A673 (cell line): ENCODE measurements at regions not wholly inside any gene's neighbourhood (a gene's known extent, or its start where the extent isn't known, plus 50 kb on each side); places are given as distances from the start of the nearest gene placed in this dataset.

Source experiments
- EZH2 ChIP-seq: fragments of 200-600 bp; sonication (generic); IDR thresholded peaks from 2 replicates; pipeline ENCODE4 v1.6.1; 2017; ENCODE audit warnings: borderline replicate concordance, low read depth, mild to moderate bottlenecking, mixed read lengths, antibody characterized with exemption, low read length; ENCODE audit not compliant: poor library complexity, severe bottlenecking
- TF ChIP-seq, protein P1 (sequence below): fragments of 300-800, 200-600 bp; sonication (generic); conservative IDR thresholded peaks from 2 replicates; pipeline ENCODE4 v1.5.1; 2017; ENCODE audit warnings: low read depth, mild to moderate bottlenecking, antibody characterized with exemption, low read length, moderate library complexity, mixed read lengths

DNA sequence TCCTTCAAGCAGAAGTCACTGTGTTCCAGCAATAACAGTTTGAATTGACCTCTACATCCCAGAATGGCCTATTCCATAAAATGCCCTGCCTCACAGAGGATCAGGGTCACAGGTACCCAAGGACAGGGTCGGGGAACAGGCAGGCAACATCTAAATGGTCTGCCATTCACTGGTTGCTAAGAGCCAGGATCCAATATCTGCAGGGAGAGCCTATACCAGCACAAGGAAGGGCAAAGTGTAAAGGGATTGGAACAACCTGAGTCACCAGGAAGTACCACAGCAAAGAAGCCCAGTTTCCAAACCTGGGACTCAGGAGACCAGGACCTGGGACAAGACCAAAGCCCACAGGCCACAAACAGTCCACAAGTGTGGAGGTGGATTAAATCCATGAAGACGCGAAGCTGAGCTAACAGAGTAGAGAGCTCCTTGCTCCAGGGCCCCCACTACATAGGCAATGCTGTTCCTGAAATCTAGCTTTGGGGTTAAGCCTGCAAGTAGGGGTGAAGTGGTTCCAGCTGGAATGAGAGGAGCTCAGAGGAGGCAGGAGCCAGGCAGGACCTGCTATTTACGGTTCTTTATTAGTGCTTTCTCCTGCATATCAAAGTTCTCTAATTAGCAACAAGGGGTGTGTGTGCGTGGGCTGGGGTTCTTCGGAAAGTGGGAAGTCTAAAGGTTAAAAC lies 274.3 kb downstream of the BCL11B start:
- TF ChIP-seq, protein P1, sequence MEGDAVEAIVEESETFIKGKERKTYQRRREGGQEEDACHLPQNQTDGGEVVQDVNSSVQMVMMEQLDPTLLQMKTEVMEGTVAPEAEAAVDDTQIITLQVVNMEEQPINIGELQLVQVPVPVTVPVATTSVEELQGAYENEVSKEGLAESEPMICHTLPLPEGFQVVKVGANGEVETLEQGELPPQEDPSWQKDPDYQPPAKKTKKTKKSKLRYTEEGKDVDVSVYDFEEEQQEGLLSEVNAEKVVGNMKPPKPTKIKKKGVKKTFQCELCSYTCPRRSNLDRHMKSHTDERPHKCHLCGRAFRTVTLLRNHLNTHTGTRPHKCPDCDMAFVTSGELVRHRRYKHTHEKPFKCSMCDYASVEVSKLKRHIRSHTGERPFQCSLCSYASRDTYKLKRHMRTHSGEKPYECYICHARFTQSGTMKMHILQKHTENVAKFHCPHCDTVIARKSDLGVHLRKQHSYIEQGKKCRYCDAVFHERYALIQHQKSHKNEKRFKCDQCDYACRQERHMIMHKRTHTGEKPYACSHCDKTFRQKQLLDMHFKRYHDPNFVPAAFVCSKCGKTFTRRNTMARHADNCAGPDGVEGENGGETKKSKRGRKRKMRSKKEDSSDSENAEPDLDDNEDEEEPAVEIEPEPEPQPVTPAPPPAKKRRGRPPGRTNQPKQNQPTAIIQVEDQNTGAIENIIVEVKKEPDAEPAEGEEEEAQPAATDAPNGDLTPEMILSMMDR, result no peak
- no peak for TF ChIP-seq EZH2
